ENCODE measurements at regions not wholly inside any gene's neighbourhood (a gene's known extent, or its start where the extent isn't known, plus 50 kb on each side); places are given as distances from the start of the nearest gene placed in this dataset.
A peak's percentile ranks its signal among the peaks of the same experiment; 100 is the strongest.

DNA sequence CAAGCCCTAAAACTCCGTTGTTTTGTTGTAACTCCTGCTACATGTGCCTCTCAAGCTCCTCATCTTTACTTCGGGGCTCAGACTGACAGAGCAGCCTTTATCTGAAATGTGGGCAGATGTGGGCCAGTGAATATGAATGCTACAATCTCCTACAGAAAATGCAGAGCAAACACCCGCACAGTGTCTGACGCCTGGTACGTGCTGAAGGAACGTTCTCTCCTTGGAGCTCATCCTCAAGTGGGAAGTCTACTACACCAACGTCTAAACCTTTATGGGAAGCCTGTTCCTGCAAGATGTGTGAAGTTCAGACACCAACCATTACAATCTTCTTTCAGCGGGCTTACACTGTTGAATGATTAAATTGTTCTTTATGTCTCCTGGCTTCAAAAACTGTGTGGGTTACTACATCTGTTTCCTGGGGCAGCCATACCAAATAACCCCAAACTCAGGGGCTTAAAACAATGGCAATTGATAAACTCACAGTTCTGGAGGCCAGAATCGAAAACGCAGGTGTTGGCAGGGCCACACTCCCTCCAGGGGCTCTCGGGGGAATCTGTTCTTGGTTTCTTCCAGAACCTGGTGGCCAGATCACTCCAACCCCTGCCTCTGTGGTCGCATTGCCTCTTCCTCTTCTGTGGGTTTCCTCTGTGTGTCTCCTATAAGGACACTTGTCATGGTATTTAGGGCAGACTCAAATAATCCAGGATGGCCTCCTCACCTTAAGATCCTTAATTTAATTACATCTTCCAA lies 179.7 kb upstream of the PLXNC1 start:
- intact Hi-C loops (cut with micrococcal nuclease) (no loop called here), in situ Hi-C loops (cut with MboI) (no loop called here)
- no peaks in the 10 kb centered on the region for H3K9me1 ChIP-seq (ENCODE audit: control insufficient read depth, insufficient read depth, low read length)
- no peaks in the 10 kb centered on the region for H3K9me3 ChIP-seq (replicated peaks; ENCODE audit: control insufficient read depth, insufficient read depth, low read depth, low read length)
- ChIA-PET CTCF (ENCODE audit: low intra/inter-chr PET ratio) (no interaction called here), POLR2A (interaction anchor here (0.6 kb wide), 1 partner anchor 16 kb away, joined by 3 read pairs; no protein-coding TSS in a partner anchor)
- no peaks in the 10 kb centered on the region for H3K79me2 ChIP-seq (ENCODE audit: control insufficient read depth, insufficient read depth, low read length)
- no peaks in the 10 kb centered on the region for H3K36me3 ChIP-seq (ENCODE audit: control insufficient read depth, insufficient read depth, low read length)
- H3K4me2 ChIP-seq (ENCODE audit: insufficient read depth, low read length): no peak overlapping the region
- ATAC-seq (0 out of 3 replicates have a peak, but pooled peaks have one; percentile 22), FAIRE-seq (no peak), DNase-seq (ENCODE audit: extremely low read depth in 1 of 4, low spot score in 3 of 4) (no peak)
- TF ChIP-seq CBX1 (IDR thresholded peaks at IDR 0.05; ENCODE audit: low read depth): no peak
- TF ChIP-seq RREB1 (CRISPR knock-in tag; IDR thresholded peaks at IDR 0.05): no peak
- TF ChIP-seq, protein P1, sequence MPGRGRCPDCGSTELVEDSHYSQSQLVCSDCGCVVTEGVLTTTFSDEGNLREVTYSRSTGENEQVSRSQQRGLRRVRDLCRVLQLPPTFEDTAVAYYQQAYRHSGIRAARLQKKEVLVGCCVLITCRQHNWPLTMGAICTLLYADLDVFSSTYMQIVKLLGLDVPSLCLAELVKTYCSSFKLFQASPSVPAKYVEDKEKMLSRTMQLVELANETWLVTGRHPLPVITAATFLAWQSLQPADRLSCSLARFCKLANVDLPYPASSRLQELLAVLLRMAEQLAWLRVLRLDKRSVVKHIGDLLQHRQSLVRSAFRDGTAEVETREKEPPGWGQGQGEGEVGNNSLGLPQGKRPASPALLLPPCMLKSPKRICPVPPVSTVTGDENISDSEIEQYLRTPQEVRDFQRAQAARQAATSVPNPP (IDR thresholded peaks at IDR 0.05; ENCODE audit: borderline replicate concordance, insufficient read depth, insufficient read length): no peak
- TF ChIP-seq ZNF311 (CRISPR knock-in tag; IDR thresholded peaks at IDR 0.05): no peak
- TF ChIP-seq POLR2AphosphoS2 (IDR thresholded peaks at IDR 0.05; ENCODE audit: low read length): no peak
- TF ChIP-seq, protein P2, sequence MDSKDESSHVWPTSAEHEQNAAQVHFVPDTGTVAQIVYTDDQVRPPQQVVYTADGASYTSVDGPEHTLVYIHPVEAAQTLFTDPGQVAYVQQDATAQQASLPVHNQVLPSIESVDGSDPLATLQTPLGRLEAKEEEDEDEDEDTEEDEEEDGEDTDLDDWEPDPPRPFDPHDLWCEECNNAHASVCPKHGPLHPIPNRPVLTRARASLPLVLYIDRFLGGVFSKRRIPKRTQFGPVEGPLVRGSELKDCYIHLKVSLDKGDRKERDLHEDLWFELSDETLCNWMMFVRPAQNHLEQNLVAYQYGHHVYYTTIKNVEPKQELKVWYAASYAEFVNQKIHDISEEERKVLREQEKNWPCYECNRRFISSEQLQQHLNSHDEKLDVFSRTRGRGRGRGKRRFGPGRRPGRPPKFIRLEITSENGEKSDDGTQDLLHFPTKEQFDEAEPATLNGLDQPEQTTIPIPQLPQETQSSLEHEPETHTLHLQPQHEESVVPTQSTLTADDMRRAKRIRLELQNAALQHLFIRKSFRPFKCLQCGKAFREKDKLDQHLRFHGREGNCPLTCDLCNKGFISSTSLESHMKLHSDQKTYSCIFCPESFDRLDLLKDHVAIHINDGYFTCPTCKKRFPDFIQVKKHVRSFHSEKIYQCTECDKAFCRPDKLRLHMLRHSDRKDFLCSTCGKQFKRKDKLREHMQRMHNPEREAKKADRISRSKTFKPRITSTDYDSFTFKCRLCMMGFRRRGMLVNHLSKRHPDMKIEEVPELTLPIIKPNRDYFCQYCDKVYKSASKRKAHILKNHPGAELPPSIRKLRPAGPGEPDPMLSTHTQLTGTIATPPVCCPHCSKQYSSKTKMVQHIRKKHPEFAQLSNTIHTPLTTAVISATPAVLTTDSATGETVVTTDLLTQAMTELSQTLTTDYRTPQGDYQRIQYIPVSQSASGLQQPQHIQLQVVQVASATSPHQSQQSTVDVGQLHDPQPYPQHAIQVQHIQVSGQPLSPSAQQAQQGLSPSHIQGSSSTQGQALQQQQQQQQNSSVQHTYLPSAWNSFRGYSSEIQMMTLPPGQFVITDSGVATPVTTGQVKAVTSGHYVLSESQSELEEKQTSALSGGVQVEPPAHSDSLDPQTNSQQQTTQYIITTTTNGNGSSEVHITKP (IDR thresholded peaks at IDR 0.05; ENCODE audit: partially characterized antibody): peak; percentile 61
- TF ChIP-seq SPI1 (IDR thresholded peaks at IDR 0.05; ENCODE audit: borderline replicate concordance, low read depth, low read length): peak; percentile 32; the same call in 1 of the 2 replicates
- no peak for TF ChIP-seq ZBTB8A (IDR thresholded peaks at IDR 0.05; ENCODE audit: partially characterized antibody)
- no peak for TF ChIP-seq CCAR2 (IDR thresholded peaks at IDR 0.05; ENCODE audit: low read depth, low read length)
- H3K9ac ChIP-seq (ENCODE audit: insufficient read depth in 1 of 2, low read depth in 2 of 2, low read length in 2 of 2): no peak overlapping the region
- no peaks in the 10 kb centered on the region for H4K20me1 ChIP-seq (replicated peaks; ENCODE audit: control insufficient read depth, insufficient read depth, low read length)
- H3K27ac ChIP-seq (ENCODE audit: extremely low read depth, low read depth, low read length): no peak overlapping the region
- H3K27me3 ChIP-seq (ENCODE audit: control insufficient read depth in 2 of 2, insufficient read depth in 2 of 2, low read length in 2 of 2): no peaks in the 10 kb centered on the region
- H3K4me3 ChIP-seq: no peak overlapping the region
- peak overlapping the region; percentile 44; the same call in 1 of the 2 replicates for H2AFZ ChIP-seq (ENCODE audit: low read depth, low read length)
- H3K4me1 ChIP-seq (replicated peaks in 1 of 2; ENCODE audit: control insufficient read depth in 2 of 2, insufficient read depth in 2 of 2, low read length in 2 of 2): peaks cover 0 to 8% of the 10 kb centered on the region in 2 experiments; a peak in 1 of 5 replicates
- no TSS peak for BruUV-seq (replicated peaks)
- 38% methylated on average over 12 of the region's 12 CpGs for WGBS (ENCODE audit: insufficient coverage, low coverage, missing lambda C conversion rate)

Measured in K562 (cell line).